HUES64 (cell line): ENCODE measurements at regions not wholly inside any gene's neighbourhood (a gene's known extent, or its start where the extent isn't known, plus 50 kb on each side); places are given as distances from the start of the nearest gene placed in this dataset.

Experiments used
- H3K27ac ChIP-seq: 2 replicates; pipeline ENCODE4 v1.7.0; 2013; ENCODE audit warnings: low read depth, low read length, inconsistent platforms
- H3K27me3 ChIP-seq: 2 replicates; pipeline ENCODE4 v1.6.1; 2013; ENCODE audit warnings: mild to moderate bottlenecking, low read length; ENCODE audit not compliant: insufficient read depth
- H3K36me3 ChIP-seq: 2 replicates; pipeline ENCODE4 v1.6.1; 2013; ENCODE audit warnings: mild to moderate bottlenecking, low read length; ENCODE audit not compliant: insufficient read depth
- H3K4me1 ChIP-seq: 2 replicates; pipeline ENCODE4 v1.6.1; 2013; ENCODE audit warnings: mild to moderate bottlenecking, low read length, moderate library complexity; ENCODE audit not compliant: insufficient read depth
- H3K4me3 ChIP-seq: 2 replicates; pipeline ENCODE4 v1.5.1; 2013; ENCODE audit warnings: mild to moderate bottlenecking, low read length, moderate library complexity
- H3K9ac ChIP-seq: 2 replicates; pipeline ENCODE4 v1.6.1; 2013; ENCODE audit warnings: mild to moderate bottlenecking, low read depth, low read length
- H3K9me3 ChIP-seq: 2 replicates; pipeline ENCODE4 v1.6.1; 2013; ENCODE audit warnings: low read depth, low read length; ENCODE audit not compliant: insufficient read depth
- WGBS: fragments of 150-250, 120-280 bp; methylation state at CpG from one replicate; pipeline ENCODE4 v1.1.7; 2013; ENCODE audit warnings: missing lambda C conversion rate; 5-methylcytosine and 5-hydroxymethylcytosine counted together

DNA sequence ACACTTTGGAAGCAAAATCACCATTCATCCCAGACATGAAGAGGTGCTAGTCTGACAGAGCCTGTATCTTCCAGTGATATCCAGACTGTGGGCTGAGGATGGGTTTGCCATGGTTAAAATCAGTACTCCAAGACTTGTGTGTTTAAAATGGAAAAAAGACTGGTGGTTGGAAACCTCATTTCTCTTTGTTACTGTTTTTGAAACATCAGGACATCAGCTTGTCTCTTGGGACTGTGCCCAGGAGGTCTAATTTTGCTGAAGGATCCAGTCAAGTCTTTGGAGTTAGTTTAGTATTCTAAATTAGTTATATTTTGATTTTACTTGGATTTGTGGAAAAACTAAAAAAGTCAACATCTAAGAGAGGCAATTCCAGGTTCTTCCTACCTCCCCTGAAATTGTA, 578.4 kb downstream of the PLCL1 start:
- H3K4me1 ChIP-seq: no peaks in the 10 kb centered on the region
- no peak overlapping the region for H3K9ac ChIP-seq
- no peaks in the 10 kb centered on the region for H3K27me3 ChIP-seq
- no peaks in the 10 kb centered on the region for H3K9me3 ChIP-seq
- H3K36me3 ChIP-seq: no peaks in the 10 kb centered on the region
- H3K27ac ChIP-seq: no peak overlapping the region
- H3K4me3 ChIP-seq: no peak overlapping the region

DNA sequence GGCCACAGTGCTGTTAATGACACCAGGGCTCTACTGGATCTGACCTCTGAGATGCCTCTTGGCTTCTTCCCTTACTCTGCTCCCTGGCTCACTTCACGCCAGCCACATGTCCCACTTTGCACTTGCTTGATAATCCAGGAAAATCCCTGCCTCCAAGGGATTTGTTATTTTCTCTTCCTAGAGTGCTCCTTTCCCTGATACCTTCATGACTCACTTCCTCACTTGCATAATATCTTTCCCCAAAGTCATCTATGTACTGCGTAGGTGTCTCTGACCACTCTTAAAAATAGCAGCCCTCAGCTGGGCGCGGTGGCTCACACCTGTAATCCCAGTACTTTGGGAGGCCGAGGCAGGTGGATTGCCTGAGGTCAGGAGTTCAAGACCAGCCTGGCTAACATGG, 572.3 kb downstream of the PLCL1 start:
- Histone ChIP-seq H3K9me3 (no peaks in the 10 kb centered on the region), H3K36me3 (no peaks in the 10 kb centered on the region), H3K27me3 (no peaks in the 10 kb centered on the region), H3K9ac (no peak overlapping the region), H3K27ac (no peak overlapping the region), H3K4me1 (no peaks in the 10 kb centered on the region), H3K4me3 (no peak overlapping the region)
- 98% methylated on average over 5 of the region's 5 CpGs for WGBS

DNA sequence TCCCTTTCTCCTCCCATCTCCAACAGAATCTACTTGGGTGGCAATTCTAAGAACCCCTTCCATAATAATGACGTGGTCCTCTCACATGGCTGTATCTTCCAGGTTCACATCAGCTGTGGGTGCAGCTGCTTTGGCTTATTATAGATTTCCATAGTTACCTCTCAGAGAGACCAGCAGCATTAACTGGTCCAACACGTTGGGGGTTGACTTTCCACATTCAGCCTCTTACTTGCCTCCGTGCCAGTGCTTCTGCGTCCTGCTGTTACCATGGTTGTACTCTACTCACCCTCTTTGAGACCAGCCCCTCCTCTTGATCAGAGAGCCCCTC, 570.7 kb downstream of the PLCL1 start:
- H3K27me3 ChIP-seq: no peaks in the 10 kb centered on the region
- H3K4me1 ChIP-seq: no peaks in the 10 kb centered on the region
- 90% methylated on average over 4 of the region's 4 CpGs for WGBS
- no peak overlapping the region for H3K27ac ChIP-seq
- no peaks in the 10 kb centered on the region for H3K36me3 ChIP-seq
- H3K9ac ChIP-seq: no peak overlapping the region
- no peak overlapping the region for H3K4me3 ChIP-seq
- no peaks in the 10 kb centered on the region for H3K9me3 ChIP-seq

DNA sequence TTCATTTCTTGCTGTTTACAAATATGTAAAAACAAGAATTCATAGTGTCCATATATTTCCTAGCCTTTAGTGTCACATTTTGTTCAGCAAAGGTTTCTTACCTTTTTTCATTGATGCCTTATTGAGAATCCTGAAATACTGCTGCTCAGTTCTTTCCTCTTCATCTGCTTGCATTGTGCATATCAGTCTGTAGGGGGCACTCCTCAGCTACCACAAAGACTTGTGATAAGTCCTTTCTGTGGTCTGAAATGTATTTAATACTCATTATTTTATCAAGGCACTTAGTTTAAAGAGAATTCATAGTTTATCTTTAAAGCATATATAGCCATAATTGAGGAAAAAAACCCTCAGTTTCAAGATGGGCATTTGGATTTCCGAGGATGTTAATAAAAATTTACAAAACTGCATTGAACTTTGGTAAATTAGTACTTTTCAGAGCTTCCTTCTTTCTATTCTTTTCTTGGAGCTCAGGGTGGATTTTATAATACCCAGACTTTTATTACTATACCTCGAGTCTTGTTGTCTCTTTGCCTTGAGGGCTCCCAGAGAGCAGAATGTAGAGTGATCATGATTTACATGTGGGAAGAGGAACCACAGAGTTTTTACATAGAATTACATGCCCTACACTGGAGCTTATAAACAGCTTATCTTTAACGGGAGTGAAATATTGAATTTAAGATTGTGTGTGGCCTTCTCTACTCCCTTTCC, 570.1 kb downstream of the PLCL1 start:
- Histone ChIP-seq H3K4me1 (no peaks in the 10 kb centered on the region), H3K27ac (no peak overlapping the region), H3K27me3 (no peaks in the 10 kb centered on the region), H3K9ac (no peak overlapping the region), H3K9me3 (no peaks in the 10 kb centered on the region), H3K36me3 (no peaks in the 10 kb centered on the region), H3K4me3 (no peak overlapping the region)
- WGBS: 40% methylated on average over 1 of the region's 3 CpGs

DNA sequence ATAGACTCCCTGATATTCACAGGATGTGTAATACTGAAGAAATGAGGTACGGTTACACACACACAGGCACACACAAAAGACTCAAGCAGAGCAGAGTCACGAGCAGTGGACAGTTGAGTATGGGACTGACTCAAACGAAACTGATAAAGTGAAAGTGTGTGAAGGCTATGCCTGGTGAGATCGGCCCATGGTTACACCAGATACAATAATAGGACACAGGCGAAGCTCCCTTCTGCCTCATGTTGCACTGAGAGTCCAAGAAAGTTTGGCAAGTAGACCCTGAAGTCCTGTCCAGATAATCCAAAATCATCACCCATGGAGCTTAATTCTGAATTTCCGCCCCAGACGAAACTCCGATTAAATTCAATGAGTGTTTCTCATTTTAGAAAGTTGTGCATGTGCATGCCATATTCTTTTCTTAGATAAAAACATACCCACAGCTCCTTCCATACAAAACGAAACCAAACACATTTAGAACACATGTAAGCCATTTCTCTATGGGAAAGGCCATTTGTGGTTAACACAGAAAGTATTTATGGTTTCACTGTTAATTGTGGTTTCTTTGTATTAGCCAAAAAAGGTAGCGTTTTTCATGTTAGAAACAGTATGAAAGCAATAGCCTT, 567.6 kb downstream of the PLCL1 start:
- H3K4me3 ChIP-seq: no peak overlapping the region
- H3K27me3 ChIP-seq: no peaks in the 10 kb centered on the region
- no peaks in the 10 kb centered on the region for H3K9me3 ChIP-seq
- no peak overlapping the region for H3K9ac ChIP-seq
- no peaks in the 10 kb centered on the region for H3K4me1 ChIP-seq
- no peak overlapping the region for H3K27ac ChIP-seq
- 93% methylated on average over 9 of the region's 10 CpGs for WGBS
- no peaks in the 10 kb centered on the region for H3K36me3 ChIP-seq

DNA sequence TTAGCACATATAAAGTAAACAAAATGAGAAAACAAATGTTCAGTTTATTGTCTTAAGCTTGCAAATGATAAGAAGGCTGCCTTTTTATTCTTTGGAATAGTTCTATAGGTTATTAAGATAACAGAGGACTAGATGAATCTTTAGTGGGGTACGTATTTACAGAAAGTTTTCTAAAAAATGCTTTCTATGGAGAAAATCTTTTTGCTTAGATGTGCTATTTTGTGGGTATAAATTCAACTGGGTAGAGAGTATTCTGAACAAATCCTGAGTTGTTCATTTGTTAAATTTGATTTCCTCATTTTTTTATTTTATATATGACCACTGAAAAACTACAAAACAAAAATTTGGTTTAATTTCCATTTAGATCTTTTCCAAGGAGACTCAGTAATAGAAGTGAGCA, 566.9 kb downstream of the PLCL1 start:
- Histone ChIP-seq H3K36me3 (no peaks in the 10 kb centered on the region), H3K9me3 (no peaks in the 10 kb centered on the region), H3K9ac (no peak overlapping the region), H3K27ac (no peak overlapping the region), H3K4me1 (no peaks in the 10 kb centered on the region), H3K27me3 (no peaks in the 10 kb centered on the region), H3K4me3 (no peak overlapping the region)
- WGBS: 93% methylated on average over 1 of the region's 1 CpG

DNA sequence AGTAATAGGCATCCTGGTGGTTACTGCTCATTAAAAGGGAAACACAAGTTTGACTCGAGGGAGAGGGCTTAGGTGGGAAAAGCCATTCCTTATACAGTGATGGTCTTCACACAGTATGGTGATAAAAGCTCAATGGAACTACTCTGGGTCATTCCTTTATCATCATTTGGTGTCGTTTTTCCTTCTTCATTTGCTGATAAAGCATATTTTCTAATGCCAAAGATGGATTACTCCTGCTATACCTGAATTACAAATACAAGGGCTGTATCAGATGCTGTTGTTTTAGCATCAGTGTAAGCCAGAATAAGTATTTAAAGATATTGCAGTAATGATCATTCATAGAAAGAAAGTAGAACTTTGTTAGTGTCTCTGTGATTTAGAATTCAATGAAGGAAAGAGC, 563.7 kb downstream of the PLCL1 start:
- 72% methylated on average over 2 of the region's 2 CpGs for WGBS
- H3K9ac ChIP-seq: no peak overlapping the region
- H3K27ac ChIP-seq: no peak overlapping the region
- H3K9me3 ChIP-seq: no peaks in the 10 kb centered on the region
- no peak overlapping the region for H3K4me3 ChIP-seq
- no peaks in the 10 kb centered on the region for H3K36me3 ChIP-seq
- H3K27me3 ChIP-seq: no peaks in the 10 kb centered on the region
- H3K4me1 ChIP-seq: no peaks in the 10 kb centered on the region

DNA sequence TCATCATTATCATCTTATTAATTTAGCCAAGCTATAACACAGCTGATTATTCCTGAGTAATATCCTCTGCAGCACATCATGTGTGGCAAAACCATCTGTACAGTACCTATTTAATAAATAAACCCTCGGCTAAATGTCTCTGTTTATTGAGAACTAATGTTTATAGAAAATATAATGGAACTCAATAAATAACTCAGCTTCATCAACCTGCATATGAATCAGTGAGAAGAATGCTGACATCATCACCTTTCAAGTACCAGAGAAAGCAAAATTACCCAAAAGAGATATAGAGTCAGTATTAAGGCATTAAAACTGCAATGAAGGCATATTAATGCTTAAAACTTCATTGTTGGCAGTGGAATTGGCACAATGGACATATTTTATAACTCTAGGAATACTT, 558.3 kb downstream of the PLCL1 start:
- no peak overlapping the region for H3K4me3 ChIP-seq
- H3K27ac ChIP-seq: no peak overlapping the region
- H3K9ac ChIP-seq: no peak overlapping the region
- H3K36me3 ChIP-seq: no peaks in the 10 kb centered on the region
- H3K9me3 ChIP-seq: no peaks in the 10 kb centered on the region
- H3K4me1 ChIP-seq: no peaks in the 10 kb centered on the region
- no CpG with 5 or more reads among the region's 1 CpG for WGBS
- H3K27me3 ChIP-seq: no peaks in the 10 kb centered on the region

DNA sequence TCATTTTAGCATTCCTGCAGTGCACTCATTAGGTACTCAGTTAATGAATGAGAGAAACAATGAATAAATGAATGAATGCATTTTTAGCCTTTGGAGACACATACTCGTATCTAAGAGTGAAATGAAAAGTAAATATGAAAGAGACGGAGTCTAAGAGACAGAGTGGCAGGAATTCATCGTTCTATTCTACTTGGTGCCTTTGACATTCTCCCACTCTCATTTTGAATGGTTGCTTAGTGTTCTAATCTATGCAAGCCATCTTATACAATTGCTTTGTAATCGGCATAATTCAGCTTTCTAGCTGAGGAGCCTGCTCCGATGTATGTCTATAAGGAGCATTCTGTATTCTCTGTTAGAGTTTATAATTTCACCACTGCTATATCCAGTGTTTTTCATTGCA, 554.9 kb downstream of the PLCL1 start:
- Histone ChIP-seq H3K4me1 (no peaks in the 10 kb centered on the region), H3K27ac (no peak overlapping the region), H3K4me3 (no peak overlapping the region), H3K36me3 (no peaks in the 10 kb centered on the region), H3K9ac (no peak overlapping the region), H3K9me3 (no peaks in the 10 kb centered on the region), H3K27me3 (no peaks in the 10 kb centered on the region)
- 98% methylated on average over 4 of the region's 5 CpGs for whole genome bisulfite sequencing

DNA sequence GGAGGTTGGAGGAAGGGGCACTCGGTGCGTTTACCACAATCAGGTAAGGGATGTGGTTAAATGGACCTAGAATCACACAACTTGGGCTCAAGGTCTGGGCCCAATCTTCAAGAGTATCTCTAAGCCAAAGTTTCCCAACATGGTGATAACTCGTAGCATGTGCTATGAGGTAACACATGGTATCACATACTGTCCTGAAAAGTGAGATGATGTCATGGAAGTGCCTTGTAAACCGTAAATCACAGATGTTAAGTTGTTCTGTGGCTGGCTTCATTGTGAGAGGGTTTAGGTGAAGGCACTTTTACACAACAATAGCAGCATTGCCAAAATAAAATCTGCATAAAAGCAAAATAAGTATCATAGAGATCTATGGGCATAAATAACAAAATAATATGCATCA, 551.8 kb downstream of the PLCL1 start:
- WGBS: 93% methylated on average over 4 of the region's 4 CpGs
- no peak overlapping the region for H3K4me3 ChIP-seq
- H3K27me3 ChIP-seq: no peaks in the 10 kb centered on the region
- no peak overlapping the region for H3K9ac ChIP-seq
- no peaks in the 10 kb centered on the region for H3K36me3 ChIP-seq
- no peaks in the 10 kb centered on the region for H3K9me3 ChIP-seq
- H3K27ac ChIP-seq: no peak overlapping the region
- H3K4me1 ChIP-seq: no peaks in the 10 kb centered on the region

DNA sequence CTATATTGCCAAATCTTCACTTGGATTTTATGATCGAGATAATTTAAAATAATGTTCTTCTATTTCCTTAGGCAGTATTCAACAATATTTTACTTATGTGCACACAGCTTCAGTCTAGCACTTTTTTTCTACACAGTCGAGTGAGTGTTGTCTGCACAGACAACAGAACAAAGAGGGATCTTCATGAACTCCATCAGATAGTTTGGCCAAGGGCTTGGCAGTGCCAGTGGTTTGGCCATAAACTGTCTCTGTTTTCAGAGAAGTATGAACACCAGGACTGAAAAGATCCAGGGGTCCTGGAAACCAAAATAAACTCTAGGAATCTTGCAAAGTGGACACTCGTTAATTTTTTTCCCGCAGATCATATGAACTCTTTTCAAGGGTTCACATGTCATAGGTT, 547.3 kb downstream of the PLCL1 start:
- no peak overlapping the region for H3K27ac ChIP-seq
- H3K4me3 ChIP-seq: no peak overlapping the region
- no peaks in the 10 kb centered on the region for H3K9me3 ChIP-seq
- H3K9ac ChIP-seq: no peak overlapping the region
- WGBS: 97% methylated on average over 4 of the region's 4 CpGs
- H3K36me3 ChIP-seq: no peaks in the 10 kb centered on the region
- no peaks in the 10 kb centered on the region for H3K4me1 ChIP-seq
- H3K27me3 ChIP-seq: no peaks in the 10 kb centered on the region

DNA sequence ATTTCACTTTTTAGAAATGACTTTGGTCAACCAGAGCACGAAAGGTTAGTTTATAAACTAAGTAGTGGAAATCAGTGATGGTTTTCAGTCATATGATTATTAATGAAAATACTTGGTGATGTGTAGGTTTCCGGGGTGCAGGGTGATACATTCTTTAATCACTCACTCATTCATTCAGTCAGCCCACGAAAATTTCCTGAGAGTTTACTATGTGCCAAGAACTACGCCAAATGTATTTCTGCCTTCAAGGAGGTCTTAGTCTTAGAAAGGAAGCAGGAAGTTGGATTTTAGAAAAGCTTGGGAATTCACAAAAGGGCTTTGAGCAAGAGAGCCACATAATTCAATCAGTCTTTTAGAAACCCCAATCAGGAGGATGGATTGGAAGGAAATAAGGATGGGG, 543.6 kb downstream of the PLCL1 start:
- H3K9ac ChIP-seq: no peak overlapping the region
- H3K4me1 ChIP-seq: no peaks in the 10 kb centered on the region
- WGBS: 98% methylated on average over 3 of the region's 4 CpGs
- H3K27me3 ChIP-seq: no peaks in the 10 kb centered on the region
- H3K9me3 ChIP-seq: no peaks in the 10 kb centered on the region
- H3K27ac ChIP-seq: no peak overlapping the region
- H3K36me3 ChIP-seq: no peaks in the 10 kb centered on the region
- no peak overlapping the region for H3K4me3 ChIP-seq
